ENCODE measurements at regions not wholly inside any gene's neighbourhood (a gene's known extent, or its start where the extent isn't known, plus 50 kb on each side); places are given as distances from the start of the nearest gene placed in this dataset.
A peak's percentile ranks its signal among the peaks of the same experiment; 100 is the strongest.

DNA sequence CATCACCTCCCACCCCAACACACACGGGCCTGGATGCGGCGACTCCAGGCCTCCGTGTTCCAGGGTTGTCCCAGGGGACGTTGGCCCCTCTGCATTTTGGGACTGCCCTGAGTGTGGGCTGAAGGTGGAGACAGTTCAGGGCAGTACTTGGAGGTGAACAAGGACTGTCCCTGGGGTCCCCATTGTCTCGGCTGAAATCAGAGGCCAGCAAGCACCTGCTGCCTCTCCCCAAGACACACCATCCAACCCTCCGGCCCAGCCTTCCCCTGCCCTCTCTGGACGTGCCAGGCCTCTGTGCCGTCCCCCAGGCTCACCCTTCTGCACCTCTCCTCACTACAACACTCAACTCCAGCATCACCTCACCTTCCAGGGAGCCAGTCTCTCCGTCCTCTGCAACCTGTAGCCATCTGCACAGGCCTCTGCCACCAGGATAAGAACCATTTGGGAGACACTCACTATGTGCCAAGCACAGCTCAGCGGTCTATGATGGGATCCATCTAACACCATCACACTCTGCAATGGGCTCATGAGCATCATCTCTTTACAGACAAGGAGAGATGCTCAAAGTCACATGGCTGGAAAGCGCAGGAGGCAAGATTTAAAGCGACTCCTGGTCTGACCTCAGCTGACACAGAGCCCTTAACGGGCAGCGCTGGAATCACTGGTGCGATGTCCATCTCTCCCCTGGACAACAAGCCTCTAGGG, 104.5 kb upstream of the SEC14L1 start:
- ATAC-seq (ENCODE audit: low read depth) (0 out of 3 replicates have a peak, but pooled peaks have one; percentile 7), DNase-seq (ENCODE audit: low spot score) (no peak)
- H3K4me1 ChIP-seq (ENCODE audit: insufficient read depth, poor library complexity, severe bottlenecking) = no peaks in the 10 kb centered on the region
- no peaks in the 10 kb centered on the region for H3K36me3 ChIP-seq (ENCODE audit: low read depth)
- no peak overlapping the region for H3K27ac ChIP-seq (ENCODE audit: poor library complexity, severe bottlenecking)
- H3K27me3 ChIP-seq (ENCODE audit: insufficient read depth, poor library complexity, severe bottlenecking) = peaks cover 4% of the 10 kb centered on the region
- H3K4me3 ChIP-seq (ENCODE audit: severe bottlenecking) = no peak overlapping the region
- TF ChIP-seq, protein P1, sequence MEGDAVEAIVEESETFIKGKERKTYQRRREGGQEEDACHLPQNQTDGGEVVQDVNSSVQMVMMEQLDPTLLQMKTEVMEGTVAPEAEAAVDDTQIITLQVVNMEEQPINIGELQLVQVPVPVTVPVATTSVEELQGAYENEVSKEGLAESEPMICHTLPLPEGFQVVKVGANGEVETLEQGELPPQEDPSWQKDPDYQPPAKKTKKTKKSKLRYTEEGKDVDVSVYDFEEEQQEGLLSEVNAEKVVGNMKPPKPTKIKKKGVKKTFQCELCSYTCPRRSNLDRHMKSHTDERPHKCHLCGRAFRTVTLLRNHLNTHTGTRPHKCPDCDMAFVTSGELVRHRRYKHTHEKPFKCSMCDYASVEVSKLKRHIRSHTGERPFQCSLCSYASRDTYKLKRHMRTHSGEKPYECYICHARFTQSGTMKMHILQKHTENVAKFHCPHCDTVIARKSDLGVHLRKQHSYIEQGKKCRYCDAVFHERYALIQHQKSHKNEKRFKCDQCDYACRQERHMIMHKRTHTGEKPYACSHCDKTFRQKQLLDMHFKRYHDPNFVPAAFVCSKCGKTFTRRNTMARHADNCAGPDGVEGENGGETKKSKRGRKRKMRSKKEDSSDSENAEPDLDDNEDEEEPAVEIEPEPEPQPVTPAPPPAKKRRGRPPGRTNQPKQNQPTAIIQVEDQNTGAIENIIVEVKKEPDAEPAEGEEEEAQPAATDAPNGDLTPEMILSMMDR (IDR thresholded peaks at IDR 0.05; ENCODE audit: poor library complexity, severe bottlenecking) = no peak
- H3K9me3 ChIP-seq (ENCODE audit: severe bottlenecking) = no peaks in the 10 kb centered on the region

DNA sequence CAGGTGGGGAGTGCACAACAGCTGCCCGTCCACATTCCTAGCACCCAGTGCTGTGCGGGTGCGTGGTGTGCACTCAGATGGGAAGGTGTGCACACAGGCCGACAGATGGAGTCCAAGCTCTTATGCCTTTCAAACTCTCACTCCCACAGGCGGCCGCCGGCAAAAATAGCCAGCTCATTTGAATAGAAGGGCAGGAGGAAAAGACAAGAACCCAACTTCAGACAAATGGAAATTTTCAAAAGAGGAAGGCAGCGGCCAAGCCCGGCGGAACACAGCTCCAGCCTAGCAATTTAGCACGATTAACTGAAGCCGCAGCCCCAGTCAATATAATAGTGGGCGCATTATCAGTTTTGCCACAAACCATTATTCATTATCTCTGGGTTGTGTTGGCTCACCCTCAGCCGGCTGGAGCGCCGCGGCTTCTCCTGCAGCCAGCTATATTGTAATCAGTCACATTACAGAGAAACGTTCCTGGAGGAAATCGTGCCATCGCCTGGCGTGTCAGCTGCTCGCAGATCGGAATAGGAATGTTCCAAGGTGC, 103.9 kb upstream of the SEC14L1 start:
- DNase-seq (ENCODE audit: low spot score) (no peak), ATAC-seq (ENCODE audit: low read depth) (peak; percentile 80)
- no peaks in the 10 kb centered on the region for H3K4me1 ChIP-seq (ENCODE audit: insufficient read depth, poor library complexity, severe bottlenecking)
- no peak overlapping the region for H3K27ac ChIP-seq (ENCODE audit: poor library complexity, severe bottlenecking)
- no peak overlapping the region for H3K4me3 ChIP-seq (ENCODE audit: severe bottlenecking)
- peaks cover 4% of the 10 kb centered on the region for H3K27me3 ChIP-seq (ENCODE audit: insufficient read depth, poor library complexity, severe bottlenecking)
- TF ChIP-seq, protein P1 (IDR thresholded peaks at IDR 0.05; ENCODE audit: poor library complexity, severe bottlenecking) = peak; percentile 37
- no peaks in the 10 kb centered on the region for H3K36me3 ChIP-seq (ENCODE audit: low read depth)
- no peaks in the 10 kb centered on the region for H3K9me3 ChIP-seq (ENCODE audit: severe bottlenecking)

DNA sequence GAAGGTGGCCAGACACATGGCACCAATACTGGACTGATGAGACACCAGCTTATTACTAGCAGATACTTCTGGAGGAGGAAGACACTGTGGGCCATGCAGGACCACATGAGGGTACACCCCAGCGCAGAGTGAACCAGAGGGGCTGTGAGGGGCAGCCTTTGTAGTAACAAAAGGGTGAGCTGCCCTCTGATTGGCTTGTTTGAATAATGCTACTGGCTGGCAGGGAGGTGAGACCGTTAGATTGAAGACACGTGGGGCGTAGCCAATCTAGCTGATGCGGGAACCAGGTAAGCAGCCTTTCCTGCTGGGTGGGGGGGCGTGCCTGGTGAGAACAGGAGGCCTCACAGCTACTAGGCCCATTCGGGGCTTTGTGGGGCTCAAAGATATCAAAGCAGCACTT, 102.8 kb upstream of the SEC14L1 start:
- peaks cover 4% of the 10 kb centered on the region for H3K27me3 ChIP-seq (ENCODE audit: insufficient read depth, poor library complexity, severe bottlenecking)
- no peak for ATAC-seq (ENCODE audit: low read depth)

DNA sequence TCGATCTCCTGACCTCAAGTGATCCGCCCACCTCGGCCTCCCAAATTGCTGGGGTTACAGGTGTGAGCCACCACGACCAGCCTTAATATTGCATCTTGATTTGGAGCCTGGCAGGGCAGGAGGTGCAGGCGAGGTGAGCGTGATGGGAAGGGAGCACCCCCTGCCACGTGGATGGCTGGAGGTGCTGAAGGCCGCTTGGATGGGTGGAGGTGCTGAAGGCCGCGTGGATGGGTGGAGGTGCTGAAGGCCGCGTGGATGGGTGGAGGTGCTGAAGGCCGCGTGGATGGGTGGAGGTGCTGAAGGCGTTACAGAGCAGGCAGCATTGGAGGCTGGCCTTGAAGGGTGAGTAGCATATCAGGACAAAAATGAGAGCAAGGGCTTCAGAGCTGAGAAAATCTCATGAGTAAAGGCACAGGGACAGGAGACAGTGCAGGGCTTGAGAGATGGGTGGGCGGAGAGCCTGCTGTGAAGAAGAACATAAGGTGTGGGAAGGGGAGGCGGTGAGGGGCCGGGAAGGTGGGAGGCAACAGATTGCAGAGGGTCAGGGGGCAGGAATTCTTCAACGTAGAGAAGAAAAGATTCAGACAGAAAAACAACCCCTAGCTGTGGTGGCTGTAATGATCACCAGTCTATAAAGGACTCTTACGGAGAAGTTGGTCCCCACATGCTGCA, 101.7 kb upstream of the SEC14L1 start:
- peaks cover 4% of the 10 kb centered on the region for H3K27me3 ChIP-seq (ENCODE audit: insufficient read depth, poor library complexity, severe bottlenecking)
- ATAC-seq (ENCODE audit: low read depth) (no peak), DNase-seq (ENCODE audit: low spot score) (no peak)
- no peaks in the 10 kb centered on the region for H3K4me1 ChIP-seq (ENCODE audit: insufficient read depth, poor library complexity, severe bottlenecking)
- no peak overlapping the region for H3K4me3 ChIP-seq (ENCODE audit: severe bottlenecking)
- no peaks in the 10 kb centered on the region for H3K36me3 ChIP-seq (ENCODE audit: low read depth)
- TF ChIP-seq, protein P1 (IDR thresholded peaks at IDR 0.05; ENCODE audit: poor library complexity, severe bottlenecking) = no peak
- H3K27ac ChIP-seq (ENCODE audit: poor library complexity, severe bottlenecking) = no peak overlapping the region
- no peaks in the 10 kb centered on the region for H3K9me3 ChIP-seq (ENCODE audit: severe bottlenecking)

More for the DNA sequence above, 102.8 kb upstream of the SEC14L1 start:
- DNase-seq (ENCODE audit: low spot score) = no peak
- H3K27ac ChIP-seq (ENCODE audit: poor library complexity, severe bottlenecking) = no peak overlapping the region
- H3K4me3 ChIP-seq (ENCODE audit: severe bottlenecking) = no peak overlapping the region
- no peaks in the 10 kb centered on the region for H3K9me3 ChIP-seq (ENCODE audit: severe bottlenecking)
- H3K36me3 ChIP-seq (ENCODE audit: low read depth) = no peaks in the 10 kb centered on the region
- H3K4me1 ChIP-seq (ENCODE audit: insufficient read depth, poor library complexity, severe bottlenecking) = no peaks in the 10 kb centered on the region
- TF ChIP-seq, protein P1 (IDR thresholded peaks at IDR 0.05; ENCODE audit: poor library complexity, severe bottlenecking) = no peak

Data from RWPE2 (cell line).